Hematopoietic multipotent progenitor cell treated with erythropoietin and hydrocortisone succinate and interleukin-3 and kit ligand, for 6 days (in vitro differentiated cells): ENCODE measurements at regions not wholly inside any gene's neighbourhood (a gene's known extent, or its start where the extent isn't known, plus 50 kb on each side); places are given as distances from the start of the nearest gene placed in this dataset.

Experiments used
- DNase-seq: peaks from one replicate; pipeline ENCODE4 v3.0.0-alpha.2; 2015

DNA sequence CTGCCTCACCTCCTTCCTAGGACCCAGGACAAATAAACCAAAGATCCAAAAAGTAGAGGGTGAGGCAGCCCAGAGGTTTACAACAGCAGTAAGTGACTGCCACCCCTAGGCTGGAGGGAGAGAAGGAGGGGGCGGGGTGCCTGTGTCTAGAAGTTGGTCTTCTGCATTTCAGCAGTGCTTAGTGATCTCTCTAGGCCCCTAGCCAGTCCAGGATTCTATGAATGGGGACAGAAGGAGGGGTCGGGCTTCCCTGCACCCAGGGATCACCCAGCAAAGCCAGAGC is 62.8 kb upstream of the KDM7A start:
- DNase-seq = peak; percentile 54

DNA sequence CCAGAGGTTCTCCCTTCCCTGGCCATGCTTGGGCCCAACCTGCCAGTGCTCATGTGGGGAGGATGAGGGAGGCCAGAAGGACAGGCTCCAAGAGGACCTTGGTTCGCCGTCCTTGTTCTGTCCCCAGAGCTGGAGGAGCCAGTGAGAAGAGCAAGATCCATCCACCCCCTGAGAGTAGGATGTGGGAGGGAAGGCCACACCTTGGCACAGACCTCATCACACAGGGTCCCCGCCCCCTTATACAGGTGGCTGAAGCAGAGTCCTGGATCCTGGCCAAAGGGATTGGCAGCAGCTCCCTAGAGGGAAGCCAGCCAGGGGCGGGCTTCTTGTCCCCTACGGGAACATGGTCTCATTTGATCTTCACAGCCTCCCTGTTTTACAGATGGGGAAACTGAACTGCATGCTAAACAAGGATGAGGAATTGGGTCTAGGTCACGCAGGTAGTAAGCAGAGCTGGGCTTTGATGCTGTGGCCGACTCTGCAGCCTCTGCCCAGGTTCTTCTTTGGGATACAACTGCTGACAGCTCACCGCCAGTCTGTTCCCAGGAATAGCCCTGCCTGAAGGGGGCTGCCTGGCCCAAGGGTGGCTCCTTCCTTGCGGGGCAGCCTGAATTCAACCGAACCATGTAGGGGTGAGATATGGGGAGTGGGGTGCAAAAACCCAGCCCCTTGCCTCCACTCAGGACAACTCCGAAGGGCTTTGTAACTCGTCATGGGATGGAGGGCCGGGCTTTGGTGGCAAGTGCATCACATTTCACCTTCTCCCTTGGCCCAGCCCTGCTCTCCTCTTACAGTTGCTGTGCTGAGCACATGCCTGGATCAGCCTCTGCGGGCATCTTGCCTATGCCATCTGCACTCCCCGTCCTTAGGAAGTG is 62.2 kb upstream of the KDM7A start:
- no peak for DNase-seq

DNA sequence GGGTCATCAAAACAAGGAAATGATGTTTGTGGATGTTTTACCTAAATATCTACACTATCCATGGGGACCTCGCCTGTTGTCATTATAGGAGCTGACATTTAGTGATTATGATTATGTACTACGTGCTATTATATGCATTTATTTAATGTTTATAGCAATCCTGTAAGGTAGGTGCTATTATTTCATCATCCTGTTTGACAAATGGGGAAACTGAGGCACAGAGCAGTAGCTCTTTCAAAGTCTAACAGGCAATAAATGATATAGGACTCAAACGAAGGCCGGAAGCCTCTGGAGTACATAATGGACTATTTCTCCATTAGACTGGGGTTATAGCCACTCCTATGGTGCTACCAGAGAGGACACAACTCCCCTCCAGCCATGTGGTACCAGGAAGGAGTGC is 60.6 kb upstream of the KDM7A start:
- DNase-seq = no peak

DNA sequence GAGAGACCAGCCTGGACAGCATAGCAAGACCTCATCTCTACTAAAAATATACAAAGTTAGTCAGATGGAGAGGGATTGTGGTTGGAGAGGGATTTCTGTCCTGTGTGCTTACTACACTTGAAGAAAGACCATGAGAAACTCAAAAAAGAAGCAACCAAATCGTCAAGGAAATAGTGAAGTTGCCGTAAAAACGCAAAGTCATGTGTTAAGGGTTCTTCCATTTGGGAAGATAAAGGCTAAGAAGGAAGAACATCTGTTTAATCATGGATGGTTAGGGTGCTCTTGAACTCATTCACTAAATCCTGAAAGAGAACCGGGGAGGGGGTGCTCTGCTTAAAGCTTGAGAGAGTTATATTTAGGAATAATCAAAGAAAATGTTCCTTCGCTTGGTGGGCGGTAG is 59.8 kb upstream of the KDM7A start:
- no peak for DNase-seq

DNA sequence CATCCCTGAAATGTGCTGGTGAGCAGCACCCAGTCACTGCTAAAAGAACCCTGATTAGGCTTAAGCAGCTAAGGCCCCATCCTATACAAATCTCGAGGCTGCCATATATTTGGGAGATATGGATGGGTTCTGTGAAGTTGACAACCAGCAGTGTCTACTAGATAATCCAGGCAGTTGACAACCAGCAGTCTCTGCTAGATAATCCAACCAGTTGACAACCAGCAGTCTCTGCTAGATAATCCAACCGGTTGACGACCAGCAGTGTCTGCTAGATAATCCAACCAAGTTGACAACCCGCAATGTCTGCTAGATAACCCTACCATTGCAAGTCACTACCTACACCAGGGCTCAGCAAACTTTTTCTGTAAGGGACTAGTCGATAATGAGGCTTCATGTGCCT is 58.3 kb upstream of the KDM7A start:
- DNase-seq = peak; percentile 67

DNA sequence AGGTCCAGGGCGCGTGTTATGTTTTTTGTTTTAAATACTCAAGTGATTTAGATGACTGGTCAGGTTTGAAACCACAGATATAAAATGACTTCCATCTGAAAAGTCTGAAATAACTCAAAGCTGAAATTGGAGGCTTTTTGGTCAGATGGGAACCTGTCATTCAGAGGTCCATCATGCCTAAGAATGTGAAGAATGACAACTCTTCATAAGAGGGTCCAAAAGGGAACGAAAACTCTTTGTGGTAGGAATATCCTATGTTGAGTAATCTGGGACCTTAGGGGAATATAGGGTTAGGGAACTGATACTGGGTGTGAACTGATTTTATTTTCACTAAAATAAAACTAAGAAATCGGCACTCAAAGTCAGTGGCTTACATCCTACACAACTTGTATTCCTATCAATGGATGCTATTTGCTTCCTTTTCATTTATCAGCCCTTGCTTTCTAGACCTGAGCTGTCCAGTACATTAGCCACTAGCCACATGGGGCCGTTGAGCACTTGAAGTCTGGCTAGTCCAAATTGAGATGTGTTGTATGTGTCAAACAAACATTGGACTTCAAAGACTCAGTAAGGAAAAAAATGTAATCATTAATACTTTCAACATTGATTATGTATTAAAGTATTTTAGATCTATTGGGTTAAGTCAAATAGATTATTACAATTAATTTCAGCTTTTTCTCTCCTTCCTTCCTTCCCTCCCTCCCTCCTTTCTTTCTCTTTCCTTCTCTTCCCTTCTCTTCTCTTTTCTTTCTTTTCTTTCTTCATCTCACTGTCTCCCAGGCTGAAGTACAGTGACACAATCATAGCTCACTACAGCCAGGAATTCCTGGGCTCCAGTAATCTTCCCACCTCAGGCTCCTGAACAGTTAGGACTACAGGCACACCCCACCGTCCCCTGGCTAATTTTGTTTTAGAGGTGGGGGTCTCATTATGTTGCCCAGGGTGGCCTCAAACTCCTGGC is 56.5 kb upstream of the KDM7A start:
- no peak for DNase-seq

DNA sequence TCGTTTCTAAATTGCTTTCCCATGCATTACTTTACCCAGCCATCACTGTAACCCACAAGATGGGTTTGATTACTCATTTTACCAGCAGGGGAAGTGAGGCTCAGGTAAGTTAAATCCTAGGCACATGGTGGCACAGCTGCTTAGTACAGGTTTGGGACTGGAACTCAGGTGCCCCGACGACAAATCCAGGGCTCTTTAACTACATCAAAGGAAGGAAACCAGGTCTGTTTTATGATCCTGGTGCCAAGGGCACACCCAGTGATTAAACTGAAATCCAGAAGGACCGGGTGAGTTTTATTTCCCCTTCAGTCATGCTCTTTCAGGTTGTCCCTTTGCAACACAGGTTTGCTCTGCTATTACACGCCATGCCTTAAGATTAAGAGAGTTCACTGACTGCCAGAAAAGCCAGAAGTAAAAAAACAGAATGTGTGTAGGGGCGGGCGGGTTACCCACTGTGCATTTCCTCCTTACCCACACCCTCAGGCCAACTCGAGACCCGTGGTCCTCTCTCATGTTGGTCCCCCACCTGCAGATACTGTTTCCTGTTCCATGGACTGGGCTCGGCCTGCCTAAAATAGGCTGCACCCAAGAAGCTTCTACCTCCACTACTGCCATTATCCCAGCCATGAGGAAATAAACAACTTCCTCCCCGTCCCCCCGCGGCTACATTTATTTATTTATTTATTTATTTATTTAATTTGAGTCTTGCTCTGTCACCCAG is 55.1 kb upstream of the KDM7A start:
- no peak for DNase-seq

DNA sequence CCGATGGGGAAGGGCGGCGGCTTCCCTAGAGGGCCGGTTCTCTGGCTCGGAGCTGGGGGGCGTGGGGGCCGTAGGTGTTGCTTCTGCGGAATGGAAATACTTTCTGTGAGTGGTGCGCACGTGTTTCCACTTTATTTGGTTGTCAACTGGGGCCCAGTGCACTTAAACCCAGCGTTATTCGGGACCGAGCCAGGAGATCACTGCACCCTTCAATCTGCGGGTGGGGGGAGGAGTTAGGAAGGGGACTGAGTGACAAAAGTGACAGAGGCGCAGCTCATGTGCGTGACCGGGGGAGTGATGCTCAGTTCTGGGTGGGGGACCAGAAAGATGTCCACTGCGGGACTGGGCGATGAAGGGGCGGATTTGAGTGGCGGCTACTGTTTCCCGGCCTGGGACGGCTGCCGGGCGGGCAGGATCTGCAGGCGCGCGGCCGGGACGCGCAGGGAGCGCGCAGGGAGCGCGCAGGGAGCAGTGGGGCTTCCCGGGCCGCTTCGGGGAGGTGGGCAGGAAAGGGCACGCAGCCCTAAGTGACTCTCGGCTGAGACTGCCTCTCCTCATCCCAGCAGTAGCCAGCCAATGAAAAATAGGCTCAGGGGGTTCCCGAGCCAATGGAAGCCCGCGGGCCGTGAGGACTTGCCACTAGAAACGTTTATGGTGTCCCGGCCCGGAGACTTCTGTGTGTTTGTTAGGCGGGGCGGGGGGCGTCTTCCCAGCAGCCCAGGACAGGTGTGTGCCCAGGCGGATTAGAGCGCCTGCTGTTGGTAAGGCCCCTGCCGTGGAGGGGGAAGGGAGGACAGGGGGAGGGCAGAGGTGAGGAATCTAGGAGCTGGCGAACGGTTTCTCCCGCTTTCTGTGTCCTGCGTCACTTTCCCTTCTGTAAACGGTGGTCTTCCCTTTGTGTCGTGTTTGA is 54.3 kb upstream of the KDM7A start:
- DNase-seq = peak; percentile 42

DNA sequence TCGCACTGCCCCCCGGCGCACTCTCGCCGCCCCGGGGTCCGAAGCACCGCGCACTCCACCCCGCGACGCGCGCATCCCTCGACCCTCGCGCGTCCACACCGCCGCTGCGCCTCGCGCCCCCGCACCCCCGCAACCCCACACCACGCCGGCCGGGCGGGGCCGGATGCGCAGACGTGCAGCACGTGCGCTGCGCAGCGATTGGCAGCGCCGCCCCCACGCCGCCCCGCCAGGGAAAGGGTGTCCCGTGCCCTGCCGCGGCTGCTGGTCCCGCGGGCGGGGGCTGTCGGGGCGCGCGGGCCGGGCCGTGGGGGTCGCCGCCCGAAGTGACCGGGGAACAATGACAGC is 53.7 kb upstream of the KDM7A start:
- DNase-seq = peak; percentile 38

DNA sequence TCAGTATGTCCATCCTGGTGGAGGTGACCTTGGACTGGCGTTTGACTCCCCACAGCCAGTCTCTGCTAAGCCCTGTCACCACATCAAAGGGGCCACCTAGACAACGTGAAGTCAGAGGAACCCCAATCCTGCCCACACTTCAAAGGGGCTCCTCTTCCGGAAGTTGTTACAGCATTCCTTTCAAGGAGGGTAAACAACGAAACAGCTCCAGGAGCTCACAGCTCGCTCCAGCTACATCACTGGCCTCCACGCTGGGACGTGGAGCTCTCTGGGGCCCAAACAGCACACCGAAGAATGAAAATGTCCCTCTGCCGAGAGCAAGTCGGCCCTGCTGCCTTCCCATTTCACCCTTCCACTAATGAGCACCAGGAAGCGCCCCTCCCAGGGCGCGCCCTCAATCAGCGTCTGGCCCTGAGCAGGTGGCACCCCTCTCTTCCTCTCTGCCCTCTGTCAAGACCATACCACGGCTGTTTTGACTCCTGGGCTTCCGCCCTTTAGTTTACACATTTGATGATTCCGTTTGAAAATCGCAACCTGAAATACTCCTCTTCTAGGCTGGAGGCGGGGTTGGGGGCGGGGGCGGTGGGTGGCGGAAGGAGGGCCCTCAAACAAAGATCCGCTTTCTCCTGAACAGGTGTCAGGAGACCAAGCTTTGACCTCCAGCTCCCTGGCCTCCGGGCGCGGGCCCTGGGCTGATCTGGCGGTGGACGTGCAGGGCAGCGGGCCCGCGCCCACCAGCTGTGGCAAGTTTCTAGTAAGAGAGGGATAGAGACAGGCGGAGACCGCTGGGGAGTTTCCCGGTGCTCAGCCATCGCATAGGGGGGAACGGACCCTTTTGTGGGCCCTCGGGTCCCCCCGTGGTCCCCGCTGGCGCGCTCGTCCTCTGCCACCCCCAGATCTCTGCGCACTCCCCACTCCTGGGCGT is 53.1 kb upstream of the KDM7A start:
- DNase-seq = peak; percentile 28

DNA sequence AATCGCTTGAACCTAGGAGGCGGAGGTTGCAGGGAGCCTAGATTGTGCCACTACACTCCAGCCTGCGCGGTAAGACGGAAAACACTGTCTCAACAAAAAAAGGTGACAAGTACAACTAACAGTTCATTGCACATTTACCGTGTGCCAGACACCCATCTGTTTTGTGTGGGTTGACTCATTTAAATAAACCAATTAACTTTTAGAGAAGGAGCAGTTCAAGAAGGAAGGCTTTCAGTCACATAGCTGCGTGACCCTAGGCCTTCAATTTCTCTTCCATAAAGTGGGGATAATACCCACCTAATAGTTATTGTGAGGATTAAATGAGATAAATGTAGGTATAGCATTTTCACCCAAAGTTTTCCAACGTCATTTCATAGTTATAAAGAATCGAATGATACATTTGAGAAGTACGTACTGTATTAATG is 52.3 kb upstream of the KDM7A start:
- DNase-seq = no peak
